HEK293T (cell line): ENCODE measurements at regions not wholly inside any gene's neighbourhood (a gene's known extent, or its start where the extent isn't known, plus 50 kb on each side); places are given as distances from the start of the nearest gene placed in this dataset.

Source experiments
- CTCF ChIA-PET: fragments of 350-600 bp; formaldehyde crosslinking; extraction: SDS; loops from one replicate; lab custom pipeline; 2021; ENCODE audit warnings: antibody characterized with exemption, inconsistent platforms; lab: Yijun Ruan, JAX
- POLR2A ChIA-PET: fragments of 350-600 bp; formaldehyde crosslinking; extraction: SDS; loops from one replicate; lab custom pipeline; 2020; ENCODE audit warnings: antibody characterized with exemption, inconsistent platforms; lab: Yijun Ruan, JAX
- DNase-seq: peaks from one replicate; pipeline ENCODE4 v3.0.0; 2012; ENCODE audit warnings: mixed read lengths; ENCODE audit errors: extremely low spot score
- ARNT ChIP-seq: fragments of 450-650 bp; IDR thresholded peaks from 2 replicates; pipeline ENCODE4 v1.6.1; 2017; ENCODE audit warnings: mild to moderate bottlenecking
- BHLHE40 ChIP-seq: fragments of 450-650 bp; IDR thresholded peaks from 2 replicates; pipeline ENCODE4 v1.6.1; 2016; ENCODE audit warnings: mild to moderate bottlenecking, moderate library complexity, borderline replicate concordance
- CTBP1 ChIP-seq: fragments of 450-650 bp; IDR thresholded peaks from 2 replicates; pipeline ENCODE4 v1.6.1; 2016; ENCODE audit warnings: borderline replicate concordance
- ELF4 ChIP-seq: fragments of 450-650 bp; IDR thresholded peaks from 2 replicates; pipeline ENCODE4 v1.6.1; 2017; ENCODE audit warnings: antibody characterized with exemption
- FOXA1 ChIP-seq: fragments of 450-650 bp; IDR thresholded peaks from 2 replicates; pipeline ENCODE4 v1.6.1; 2016; ENCODE audit warnings: mild to moderate bottlenecking
- FOXK2 ChIP-seq: fragments of 450-650 bp; IDR thresholded peaks from 2 replicates; pipeline ENCODE4 v1.6.1; 2016; ENCODE audit warnings: mild to moderate bottlenecking
- FOXM1 ChIP-seq: fragments of 450-650 bp; IDR thresholded peaks from 2 replicates; pipeline ENCODE4 v1.6.1; 2017; ENCODE audit warnings: mild to moderate bottlenecking, borderline replicate concordance
- HDGF ChIP-seq: fragments of 450-650 bp; IDR thresholded peaks from 2 replicates; pipeline ENCODE4 v1.6.1; 2017; ENCODE audit warnings: antibody characterized with exemption, borderline replicate concordance
- L3MBTL2 ChIP-seq: fragments of 450-650 bp; conservative IDR thresholded peaks from 2 replicates; pipeline ENCODE4 v1.6.1; 2016; ENCODE audit warnings: mild to moderate bottlenecking
- LEF1 ChIP-seq: fragments of 450-650 bp; IDR thresholded peaks from 2 replicates; pipeline ENCODE4 v1.6.1; 2017; ENCODE audit warnings: mild to moderate bottlenecking, borderline replicate concordance
- NFRKB ChIP-seq: fragments of 450-650 bp; IDR thresholded peaks from 2 replicates; pipeline ENCODE4 v1.6.1; 2016; ENCODE audit warnings: mild to moderate bottlenecking, moderate library complexity
- SP1 ChIP-seq: fragments of 450-650 bp; IDR thresholded peaks from 2 replicates; pipeline ENCODE4 v1.6.1; 2017
- SUZ12 ChIP-seq: fragments of 450-650 bp; IDR thresholded peaks from 2 replicates; pipeline ENCODE4 v1.6.1; 2016; ENCODE audit warnings: mild to moderate bottlenecking
- TARDBP ChIP-seq: fragments of 450-650 bp; IDR thresholded peaks from 2 replicates; pipeline ENCODE4 v1.6.1; 2016
- ZNF384 ChIP-seq: fragments of 450-650 bp; IDR thresholded peaks from 2 replicates; pipeline ENCODE4 v1.6.1; 2016
- TF ChIP-seq, protein P1 (sequence below): fragments of 450-650 bp; IDR thresholded peaks from 2 replicates; pipeline ENCODE4 v1.6.1; 2016

DNA sequence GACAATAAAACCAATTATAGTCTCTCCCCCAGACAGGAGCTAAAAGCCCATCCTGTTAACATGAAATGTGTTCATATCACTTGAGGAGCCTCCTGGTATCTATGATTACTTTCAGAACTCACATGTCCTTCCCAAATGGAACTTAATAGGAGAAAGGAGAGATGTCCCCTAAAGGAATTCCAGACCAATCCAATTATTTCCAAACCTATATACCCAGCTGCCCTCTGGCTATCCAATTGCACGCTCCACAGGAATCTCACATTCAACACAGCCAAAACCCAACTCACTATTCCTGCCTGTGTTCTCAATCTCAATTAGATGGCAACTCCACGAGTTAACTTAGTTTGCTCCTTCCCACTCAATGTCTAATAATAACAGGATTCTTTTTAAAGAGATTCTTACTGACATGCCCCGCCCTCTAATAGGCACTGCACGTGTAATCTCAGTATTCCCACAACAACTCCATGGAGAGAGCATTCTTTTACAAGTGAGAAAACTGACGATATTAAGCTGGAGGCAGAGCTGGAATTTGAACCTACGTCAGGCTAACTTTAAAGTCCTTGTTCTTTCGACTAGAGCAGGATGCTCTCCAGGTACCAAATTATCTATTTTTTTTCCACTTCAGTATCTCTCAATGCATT is 59.1 kb upstream of the SEC16B start:
- ChIA-PET POLR2A (no interaction called here), CTCF (interaction anchor here (1.3 kb wide), 1 partner anchor 272 kb away, joined by 5 read pairs; no protein-coding TSS in a partner anchor)

DNA sequence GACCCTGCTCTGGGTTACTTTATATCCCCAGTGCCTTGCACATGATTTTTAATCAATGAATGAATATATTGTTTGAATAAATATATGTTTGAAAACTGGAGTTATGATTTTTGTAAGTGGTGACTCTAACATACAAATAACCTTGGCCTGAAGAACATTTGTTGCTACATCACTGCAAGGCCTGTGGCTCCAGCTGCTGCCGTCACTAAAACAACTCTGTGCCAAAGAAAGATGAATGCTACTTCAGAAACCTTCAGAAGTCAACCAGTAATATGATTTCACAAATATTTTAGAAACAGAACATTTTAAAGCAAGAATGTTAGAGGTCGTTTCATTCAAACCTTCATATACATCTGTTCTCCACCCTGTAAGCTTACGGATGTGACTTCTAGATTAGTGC is 60.6 kb upstream of the SEC16B start:
- ChIA-PET POLR2A (no interaction called here), CTCF (no interaction called here)
- DNase-seq = no peak
- TF ChIP-seq, protein P1, sequence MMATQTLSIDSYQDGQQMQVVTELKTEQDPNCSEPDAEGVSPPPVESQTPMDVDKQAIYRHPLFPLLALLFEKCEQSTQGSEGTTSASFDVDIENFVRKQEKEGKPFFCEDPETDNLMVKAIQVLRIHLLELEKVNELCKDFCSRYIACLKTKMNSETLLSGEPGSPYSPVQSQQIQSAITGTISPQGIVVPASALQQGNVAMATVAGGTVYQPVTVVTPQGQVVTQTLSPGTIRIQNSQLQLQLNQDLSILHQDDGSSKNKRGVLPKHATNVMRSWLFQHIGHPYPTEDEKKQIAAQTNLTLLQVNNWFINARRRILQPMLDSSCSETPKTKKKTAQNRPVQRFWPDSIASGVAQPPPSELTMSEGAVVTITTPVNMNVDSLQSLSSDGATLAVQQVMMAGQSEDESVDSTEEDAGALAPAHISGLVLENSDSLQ = no peak
- TF ChIP-seq CTBP1 (no peak), BHLHE40 (no peak), ARNT (no peak), SUZ12 (no peak), FOXA1 (no peak), NFRKB (no peak), SP1 (no peak), ELF4 (no peak), FOXM1 (no peak)

More for the DNA sequence above, 59.1 kb upstream of the SEC16B start:
- DNase-seq = no peak
- no peak for TF ChIP-seq TARDBP
- TF ChIP-seq SP1 = no peak
- no peak for TF ChIP-seq FOXA1
- no peak for TF ChIP-seq ZNF384
- no peak for TF ChIP-seq FOXM1
- no peak for TF ChIP-seq CTBP1
- TF ChIP-seq ARNT = no peak
- TF ChIP-seq HDGF = no peak

GRCh38 chr1:178031856-178032320 is 62.0 kb upstream of the RASAL2 start:
- DNase-seq = peak; percentile 90
- TF ChIP-seq CTBP1 (no peak), ELF4 (no peak), BHLHE40 (no peak), L3MBTL2 (no peak), FOXA1 (no peak), FOXK2 (no peak), FOXM1 (no peak), SUZ12 (no peak), TARDBP (no peak)
- TF ChIP-seq, protein P1 = no peak
- ChIA-PET CTCF (interaction anchor here (0.6 to 1.5 kb wide), 17 partner anchors 13 to 971 kb away, joined by 3 to 5 read pairs (median 3); no protein-coding TSS in a partner anchor), POLR2A (no interaction called here)

DNA sequence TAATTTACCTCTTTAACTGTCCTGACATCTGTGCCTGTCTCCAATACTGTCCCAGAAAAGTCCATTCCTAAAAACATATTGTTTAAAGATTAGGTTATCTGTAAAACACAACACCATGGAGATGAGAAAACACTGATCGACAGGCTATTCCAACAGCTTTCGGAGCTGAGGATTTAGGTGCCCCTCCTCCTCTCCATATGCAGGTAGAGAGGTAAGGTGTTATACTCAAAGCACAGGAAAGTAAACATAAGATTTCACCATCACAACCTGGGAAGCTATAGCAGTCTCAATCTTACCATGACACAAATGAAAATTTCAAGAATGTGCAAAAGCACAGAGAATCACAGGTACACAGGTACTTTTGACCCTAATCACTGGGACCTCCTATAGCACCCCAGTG is 60.9 kb upstream of the RASAL2 start:
- ChIA-PET POLR2A (no interaction called here), CTCF (no interaction called here)
- TF ChIP-seq CTBP1 (no peak), FOXK2 (no peak), TARDBP (no peak), FOXA1 (no peak), SP1 (no peak), L3MBTL2 (no peak)
- no peak for DNase-seq

GRCh38 chr1:178034676-178035075 is 59.2 kb upstream of the RASAL2 start:
- no peak for DNase-seq
- CTCF ChIA-PET = no interaction called here
- TF ChIP-seq L3MBTL2 (no peak), LEF1 (no peak), HDGF (no peak), NFRKB (no peak), FOXK2 (no peak)
- POLR2A ChIA-PET = no interaction called here

GRCh38 chr1:178036090-178036489 is 57.8 kb upstream of the RASAL2 start:
- DNase-seq = no peak
- CTCF ChIA-PET = no interaction called here
- POLR2A ChIA-PET = no interaction called here
- TF ChIP-seq SUZ12 = no peak
- no peak for TF ChIP-seq L3MBTL2
- no peak for TF ChIP-seq NFRKB
- TF ChIP-seq, protein P1 = no peak
- TF ChIP-seq FOXA1 = no peak
- no peak for TF ChIP-seq BHLHE40
- TF ChIP-seq FOXM1 = no peak
- no peak for TF ChIP-seq TARDBP
- TF ChIP-seq HDGF = no peak
- TF ChIP-seq ZNF384 = no peak
- no peak for TF ChIP-seq ARNT
- TF ChIP-seq LEF1 = no peak

DNA sequence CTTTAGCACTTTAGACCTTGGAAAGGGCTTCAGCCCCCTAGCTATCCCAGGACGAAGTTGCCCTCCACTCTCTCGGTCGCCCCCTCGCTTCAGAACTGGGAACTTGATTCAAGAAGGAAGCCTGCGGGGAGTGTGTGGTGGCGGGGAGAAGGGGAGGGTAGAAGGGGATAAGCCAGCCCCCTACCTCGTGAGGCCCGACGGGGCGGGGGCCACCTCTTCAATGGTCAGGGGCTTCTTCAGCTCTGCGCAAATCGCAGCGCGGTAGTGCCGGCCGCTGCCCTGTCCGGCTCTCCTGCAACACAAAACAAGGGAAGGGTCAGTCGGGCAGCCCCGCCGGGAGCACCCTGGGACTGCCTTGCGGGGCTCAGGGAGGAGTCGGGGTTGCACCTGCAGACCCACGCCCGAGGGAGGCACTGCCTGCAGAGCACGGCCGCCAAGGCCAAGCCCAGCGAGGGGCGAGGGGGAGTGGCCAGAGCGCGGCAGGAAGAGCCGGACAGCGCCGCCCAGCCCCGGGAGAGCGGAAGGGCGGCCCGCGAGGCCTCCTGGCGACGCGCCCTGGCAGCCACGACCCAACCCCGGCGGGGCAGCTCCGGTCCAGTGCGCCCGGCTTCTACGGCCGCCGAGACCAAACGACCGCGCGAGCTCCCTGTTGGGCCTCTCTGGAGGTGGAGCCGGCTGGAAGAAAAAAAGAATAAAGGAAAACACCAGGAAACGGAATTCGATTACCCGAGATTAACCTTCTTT is 56.2 kb upstream of the RASAL2 start:
- CTCF ChIA-PET = interaction anchor here (0.6 kb wide), 1 partner anchor 99 kb away, joined by 4 read pairs; no protein-coding TSS in a partner anchor
- POLR2A ChIA-PET = no interaction called here
- DNase-seq = peak; percentile 38
- TF ChIP-seq ZNF384 (no peak), FOXM1 (no peak), SUZ12 (no peak), ELF4 (no peak), FOXK2 (no peak), FOXA1 (no peak), NFRKB (no peak), SP1 (no peak), TARDBP (no peak)
- TF ChIP-seq, protein P1 = no peak
